SK-N-MC (cell line): ENCODE measurements at regions not wholly inside any gene's neighbourhood (a gene's known extent, or its start where the extent isn't known, plus 50 kb on each side); places are given as distances from the start of the nearest gene placed in this dataset.

Experiments used
- EZH2 ChIP-seq: fragments of 200-600 bp; sonication (generic); IDR thresholded peaks from one replicate; pipeline ENCODE4 v1.6.1; 2017; ENCODE audit warnings: antibody characterized with exemption
- POLR2AphosphoS5 ChIP-seq: IDR thresholded peaks from 2 replicates; pipeline ENCODE4 v1.6.1; 2012; ENCODE audit warnings: mild to moderate bottlenecking, low read depth, low read length, borderline replicate concordance

- no peak for TF ChIP-seq POLR2AphosphoS5
- TF ChIP-seq EZH2 = no peak
Measured at GRCh38 chr7:7077945-7078344, 104.4 kb upstream of the C1GALT1 start.
